ENCODE measurements at regions not wholly inside any gene's neighbourhood (a gene's known extent, or its start where the extent isn't known, plus 50 kb on each side); places are given as distances from the start of the nearest gene placed in this dataset.

GRCh38 chr12:93176165-93176564, 201.6 kb upstream of the NUDT4 start:
- no peak for DNase-seq (ENCODE audit: low spot score in 2 of 2)
- H3K4me3 ChIP-seq (ENCODE audit: low read depth, poor library complexity, severe bottlenecking): no peak overlapping the region
- TF ChIP-seq CTCF (IDR thresholded peaks at IDR 0.05) (no peak), POLR2A (IDR thresholded peaks at IDR 0.05) (no peak)
- 29 to 30% methylated on average over 1 of the region's 1 CpG for WGBS, 2 donors
- intact Hi-C loops (cut with DNase I; ENCODE audit: low total_unique reads): no loop called here

GRCh38 chr12:93176610-93177126, 201.1 kb upstream of the NUDT4 start:
- no peak for DNase-seq (ENCODE audit: low spot score in 2 of 2)
- 31 to 50% methylated on average over 2 of the region's 2 CpGs for WGBS, 2 donors
- no peak overlapping the region for H3K4me3 ChIP-seq (ENCODE audit: low read depth, poor library complexity, severe bottlenecking)
- intact Hi-C loops (cut with DNase I; ENCODE audit: low total_unique reads): no loop called here
- TF ChIP-seq POLR2A (IDR thresholded peaks at IDR 0.05) (no peak), CTCF (IDR thresholded peaks at IDR 0.05) (no peak)

DNA sequence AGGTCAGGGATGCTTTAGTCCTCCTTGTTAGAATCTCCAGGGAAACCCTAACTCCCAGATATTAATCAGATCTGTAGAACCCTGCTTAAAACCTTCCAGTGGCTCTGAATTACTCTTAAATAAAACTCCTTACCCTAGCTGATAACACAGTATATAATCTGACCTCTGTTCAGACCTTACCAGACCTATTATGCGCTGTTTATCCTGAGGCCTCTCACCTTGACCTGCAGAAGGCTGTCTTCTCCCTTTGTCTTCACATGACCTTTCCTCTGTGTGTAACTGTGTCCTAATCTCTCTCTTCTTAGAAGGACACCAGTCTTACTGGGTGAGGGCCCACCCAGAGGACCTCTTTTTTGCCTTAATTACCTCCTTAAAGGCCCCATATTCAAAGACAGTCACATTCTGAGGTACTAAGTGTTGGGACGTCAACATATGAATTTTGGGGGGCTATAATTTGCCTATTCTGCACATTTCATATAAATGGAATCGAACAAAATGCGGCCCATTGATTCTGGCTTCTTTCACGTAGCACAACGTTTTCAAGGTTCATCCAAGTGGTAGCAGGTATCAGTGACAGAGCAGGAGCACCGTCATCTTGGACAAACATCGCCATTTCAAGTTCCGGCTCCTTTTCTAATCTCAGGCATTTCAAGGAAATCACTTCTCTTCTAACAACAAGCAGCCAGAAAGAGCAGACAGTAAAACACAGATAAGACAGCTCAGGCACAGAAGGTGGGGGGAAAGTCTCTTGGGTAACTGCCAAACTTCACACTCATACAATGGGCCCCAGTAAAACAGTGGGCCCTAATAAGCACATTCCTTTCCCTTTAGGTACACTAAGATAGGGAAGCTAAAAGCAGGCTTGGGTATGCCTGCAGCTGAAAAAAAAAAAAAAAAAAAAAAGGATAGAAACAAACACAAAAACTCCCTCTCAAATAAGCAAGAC, 200.2 kb upstream of the NUDT4 start:
- WGBS, 2 donors: 96% methylated on average over 9 of the region's 9 CpGs
- H3K4me3 ChIP-seq (ENCODE audit: low read depth, poor library complexity, severe bottlenecking): no peak overlapping the region
- TF ChIP-seq CTCF (IDR thresholded peaks at IDR 0.05) (no peak), POLR2A (IDR thresholded peaks at IDR 0.05) (no peak)
- intact Hi-C loops (cut with DNase I; ENCODE audit: low total_unique reads): no loop called here
- no peak for DNase-seq (ENCODE audit: low spot score in 2 of 2)

DNA sequence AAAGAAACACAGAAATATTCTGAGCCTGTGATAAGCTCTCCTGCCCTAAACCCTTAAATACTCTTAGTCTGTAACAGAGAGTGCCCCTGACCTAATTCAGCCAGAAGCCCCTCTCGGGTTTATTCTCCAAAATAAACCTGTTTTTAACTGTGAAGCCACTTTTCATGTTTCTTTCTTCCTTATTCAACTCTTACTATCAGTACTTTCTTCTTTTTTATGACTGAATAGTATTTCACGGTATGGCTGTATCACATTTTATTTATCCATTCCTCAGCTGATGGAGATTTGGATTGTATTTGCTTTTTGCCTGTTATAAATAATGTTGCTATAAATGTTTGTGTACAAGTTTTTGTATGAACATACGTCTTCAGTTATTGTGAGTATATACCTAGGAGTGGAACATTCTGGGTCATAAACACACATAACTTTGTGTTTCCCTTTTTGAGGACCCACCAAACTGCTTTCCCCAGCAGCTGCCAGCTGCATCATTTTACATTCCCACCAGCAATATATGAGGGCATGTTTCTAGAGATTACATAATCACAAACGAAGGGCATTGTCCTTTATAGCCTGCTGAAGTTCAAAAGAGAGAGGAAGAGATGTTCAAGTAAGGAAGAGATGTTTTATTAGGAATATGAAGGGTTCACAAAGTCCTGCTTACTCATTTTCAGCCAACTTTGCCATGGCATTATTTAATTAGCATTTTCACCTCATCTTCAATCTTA, 199.4 kb upstream of the NUDT4 start:
- no peak for TF ChIP-seq POLR2A (IDR thresholded peaks at IDR 0.05)
- intact Hi-C loops (cut with DNase I; ENCODE audit: low total_unique reads): no loop called here
- no peak overlapping the region for H3K4me3 ChIP-seq (ENCODE audit: low read depth, poor library complexity, severe bottlenecking)
- 84 to 87% methylated on average over 4 of the region's 4 CpGs for WGBS, 2 donors
- DNase-seq (ENCODE audit: low spot score in 2 of 2): no peak

DNA sequence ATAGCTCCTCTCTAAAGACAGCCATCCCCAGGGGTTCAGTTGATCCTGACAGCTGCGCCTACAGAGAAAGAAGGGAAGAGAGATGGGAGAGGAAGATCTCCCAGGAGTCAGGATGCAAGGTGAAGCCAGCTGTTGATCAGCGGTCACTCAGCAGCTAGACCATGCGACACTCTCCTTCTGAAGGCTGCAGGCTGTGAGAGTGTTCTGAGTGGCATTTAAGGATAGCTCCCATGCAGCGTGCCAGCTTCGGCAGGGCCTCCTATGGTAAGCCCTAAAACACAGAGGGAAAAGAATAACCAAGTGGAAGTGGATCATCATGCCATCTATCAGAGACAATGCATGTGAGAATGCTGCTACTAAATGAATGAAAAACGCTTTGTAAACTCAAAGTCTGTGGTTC, 197.9 kb upstream of the NUDT4 start:
- TF ChIP-seq CTCF (IDR thresholded peaks at IDR 0.05): no peak
- TF ChIP-seq POLR2A (IDR thresholded peaks at IDR 0.05): no peak
- DNase-seq (ENCODE audit: low spot score in 2 of 2): no peak
- no peak overlapping the region for H3K4me3 ChIP-seq (ENCODE audit: low read depth, poor library complexity, severe bottlenecking)
- intact Hi-C loops (cut with DNase I; ENCODE audit: low total_unique reads): no loop called here
- 94 to 95% methylated on average over 6 of the region's 6 CpGs for WGBS, 2 donors

- H3K4me3 ChIP-seq (ENCODE audit: low read depth, poor library complexity, severe bottlenecking): no peak overlapping the region
- WGBS, 2 donors: 91 to 100% methylated on average over 2 of the region's 2 CpGs
- no peak for DNase-seq (ENCODE audit: low spot score in 2 of 2)
- no peak for TF ChIP-seq CTCF (IDR thresholded peaks at IDR 0.05)
- TF ChIP-seq POLR2A (IDR thresholded peaks at IDR 0.05): no peak
- intact Hi-C loops (cut with DNase I; ENCODE audit: low total_unique reads): no loop called here
Observed at GRCh38 chr12:93180566-93180965, 197.2 kb upstream of the NUDT4 start.
